Thoracic aorta (tissue), 2 donors: ENCODE measurements at regions not wholly inside any gene's neighbourhood (a gene's known extent, or its start where the extent isn't known, plus 50 kb on each side); places are given as distances from the start of the nearest gene placed in this dataset.

Experiments used
- ATAC-seq: fragments of 150-250 bp; one replicate; pipeline ENCODE4 v1.8.0; 2017; ENCODE audit warnings: low read depth; ENCODE audit not compliant: insufficient number of reproducible peaks, low FRiP score
- DNase-seq: peaks from one replicate; pipeline ENCODE4 v3.0.0-alpha.2; 2020; ENCODE audit warnings: low spot score
- H3K27ac ChIP-seq, 2 donors: fragments of 200-600 bp; sonication (generic); 1 replicate in 1 of 2; 2 replicates in 1 of 2; pipeline ENCODE4 v1.5.1; 2016; ENCODE audit warnings: mild to moderate bottlenecking in 2 of 2, moderate library complexity in 2 of 2
- H3K27me3 ChIP-seq: fragments of 200-600 bp; sonication (generic); replicated peaks from 2 replicates; pipeline ENCODE4 v1.6.0; 2016; ENCODE audit warnings: mild to moderate bottlenecking; ENCODE audit not compliant: insufficient read depth
- H3K36me3 ChIP-seq: fragments of 200-600 bp; sonication (generic); one replicate; pipeline ENCODE4 v1.5.1; 2016
- H3K4me1 ChIP-seq, 2 donors: fragments of 200-600 bp; sonication (generic); 1 replicate in 1 of 2; 2 replicates in 1 of 2; pipeline versions ENCODE4 v1.5.1 to v1.6.0; 2016; ENCODE audit warnings: low read depth in 2 of 2, mild to moderate bottlenecking in 1 of 2; ENCODE audit not compliant: control insufficient read depth in 1 of 2
- H3K4me3 ChIP-seq: fragments of 200-600 bp; sonication (generic); 2 replicates; pipeline ENCODE4 v1.5.1; 2016; ENCODE audit warnings: mild to moderate bottlenecking
- H3K9me3 ChIP-seq: fragments of 200-600 bp; sonication (generic); 2 replicates; pipeline ENCODE4 v1.5.1; 2016
- TF ChIP-seq, protein P1 (sequence below): fragments of 200-600 bp; sonication (generic); IDR thresholded peaks from one replicate; pipeline ENCODE4 v1.5.1; 2019; ENCODE audit warnings: antibody characterized with exemption

DNA sequence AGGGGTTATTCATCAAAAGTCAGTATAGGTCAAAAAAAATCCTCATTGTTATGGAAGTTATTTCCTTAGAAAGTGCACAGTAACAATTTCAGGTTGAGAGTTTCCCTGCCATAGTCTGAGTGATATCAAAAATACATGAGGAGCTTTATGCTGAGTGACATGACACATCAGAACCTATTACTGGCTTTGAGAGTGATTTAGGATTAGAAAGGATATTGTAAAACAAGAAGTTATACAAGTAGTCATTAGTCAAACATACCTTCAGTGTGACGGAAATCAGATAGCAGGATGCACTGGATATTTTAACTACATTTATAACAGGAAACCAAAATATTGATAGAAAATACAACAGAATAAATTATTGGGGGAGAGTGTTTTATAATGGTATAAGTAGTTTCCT, 471.1 kb downstream of the VGLL3 start:
- no peaks in the 10 kb centered on the region for H3K36me3 ChIP-seq
- no peaks in the 10 kb centered on the region for H3K27me3 ChIP-seq
- no peak overlapping the region for H3K27ac ChIP-seq
- no peak overlapping the region for H3K4me3 ChIP-seq
- no peaks in the 10 kb centered on the region for H3K9me3 ChIP-seq
- ATAC-seq (no peak), DNase-seq (no peak)
- TF ChIP-seq, protein P1, sequence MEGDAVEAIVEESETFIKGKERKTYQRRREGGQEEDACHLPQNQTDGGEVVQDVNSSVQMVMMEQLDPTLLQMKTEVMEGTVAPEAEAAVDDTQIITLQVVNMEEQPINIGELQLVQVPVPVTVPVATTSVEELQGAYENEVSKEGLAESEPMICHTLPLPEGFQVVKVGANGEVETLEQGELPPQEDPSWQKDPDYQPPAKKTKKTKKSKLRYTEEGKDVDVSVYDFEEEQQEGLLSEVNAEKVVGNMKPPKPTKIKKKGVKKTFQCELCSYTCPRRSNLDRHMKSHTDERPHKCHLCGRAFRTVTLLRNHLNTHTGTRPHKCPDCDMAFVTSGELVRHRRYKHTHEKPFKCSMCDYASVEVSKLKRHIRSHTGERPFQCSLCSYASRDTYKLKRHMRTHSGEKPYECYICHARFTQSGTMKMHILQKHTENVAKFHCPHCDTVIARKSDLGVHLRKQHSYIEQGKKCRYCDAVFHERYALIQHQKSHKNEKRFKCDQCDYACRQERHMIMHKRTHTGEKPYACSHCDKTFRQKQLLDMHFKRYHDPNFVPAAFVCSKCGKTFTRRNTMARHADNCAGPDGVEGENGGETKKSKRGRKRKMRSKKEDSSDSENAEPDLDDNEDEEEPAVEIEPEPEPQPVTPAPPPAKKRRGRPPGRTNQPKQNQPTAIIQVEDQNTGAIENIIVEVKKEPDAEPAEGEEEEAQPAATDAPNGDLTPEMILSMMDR = no peak
- no peaks in the 10 kb centered on the region for H3K4me1 ChIP-seq

DNA sequence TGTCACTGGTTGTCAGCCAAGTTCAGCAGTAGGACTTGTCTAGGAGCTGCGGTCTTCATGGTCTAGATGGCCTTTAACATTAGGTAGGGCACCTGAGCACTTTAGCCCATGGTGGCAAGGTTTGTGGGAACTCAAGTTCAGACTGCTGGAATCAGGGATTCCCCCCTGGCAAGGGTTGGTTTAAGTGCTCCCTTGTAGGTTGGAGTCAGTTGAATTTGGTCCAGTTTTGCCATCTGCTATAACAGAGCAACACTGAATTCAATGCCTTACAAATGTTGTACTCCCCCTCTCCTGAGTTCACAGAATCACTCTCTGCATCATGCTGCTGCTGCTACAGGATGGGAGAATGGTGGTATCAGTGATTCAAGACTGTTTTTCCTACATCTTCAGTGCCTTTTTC, 509.3 kb downstream of the VGLL3 start:
- TF ChIP-seq, protein P1 = no peak
- Histone ChIP-seq H3K9me3 (no peaks in the 10 kb centered on the region), H3K27me3 (no peaks in the 10 kb centered on the region), H3K36me3 (no peaks in the 10 kb centered on the region), H3K27ac (no peak overlapping the region), H3K4me3 (no peak overlapping the region), H3K4me1 (no peaks in the 10 kb centered on the region)
- DNase-seq (no peak), ATAC-seq (no peak)

DNA sequence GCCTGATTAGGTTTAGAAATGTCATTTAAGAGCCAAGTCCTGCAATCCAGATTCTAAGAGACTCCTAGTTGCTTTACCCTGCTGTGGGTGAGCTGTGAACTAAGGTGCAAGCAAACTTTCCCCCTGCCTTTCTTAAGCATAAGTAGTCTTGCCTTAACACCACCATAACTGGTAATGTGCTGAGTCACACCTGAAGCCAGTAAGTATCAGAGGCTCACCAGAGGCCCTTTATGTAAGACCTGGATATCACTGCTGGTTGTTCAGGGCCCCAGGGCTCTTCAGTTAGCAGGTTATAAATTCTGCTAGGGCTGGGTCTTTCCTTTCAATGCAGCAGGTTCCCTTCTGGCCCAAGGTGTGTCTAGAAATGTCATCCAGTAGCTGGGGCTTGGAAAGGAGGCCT, 509.9 kb downstream of the VGLL3 start:
- Histone ChIP-seq H3K27ac (no peak overlapping the region), H3K4me1 (no peaks in the 10 kb centered on the region), H3K4me3 (no peak overlapping the region), H3K27me3 (no peaks in the 10 kb centered on the region), H3K9me3 (no peaks in the 10 kb centered on the region), H3K36me3 (no peaks in the 10 kb centered on the region)
- TF ChIP-seq, protein P1 = no peak
- DNase-seq (no peak), ATAC-seq (no peak)

DNA sequence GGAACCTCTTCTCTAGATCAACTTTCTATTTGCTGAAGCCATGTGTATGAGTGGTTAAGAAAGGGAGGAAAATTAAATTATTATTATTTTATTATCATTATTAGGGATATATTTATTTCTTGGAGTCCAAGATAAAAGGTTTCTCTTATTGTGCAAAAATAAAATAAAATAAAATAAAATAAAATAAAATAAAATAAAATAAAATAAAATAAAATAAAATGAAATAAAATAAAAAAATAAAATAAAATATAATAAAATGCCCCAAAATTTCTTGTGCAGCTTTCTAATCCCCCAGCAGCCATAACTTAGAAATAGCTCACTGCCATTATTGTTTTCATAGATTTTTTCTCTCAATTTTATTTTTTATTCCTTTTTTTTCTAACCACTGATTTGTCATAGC, 526.8 kb downstream of the VGLL3 start:
- no peak overlapping the region for H3K27ac ChIP-seq
- no peak for DNase-seq
- no peak for ATAC-seq
- H3K4me1 ChIP-seq = no peaks in the 10 kb centered on the region
- no peak overlapping the region for H3K4me3 ChIP-seq
- H3K27me3 ChIP-seq = no peaks in the 10 kb centered on the region
- TF ChIP-seq, protein P1 = no peak
- H3K9me3 ChIP-seq = no peaks in the 10 kb centered on the region
- no peaks in the 10 kb centered on the region for H3K36me3 ChIP-seq

DNA sequence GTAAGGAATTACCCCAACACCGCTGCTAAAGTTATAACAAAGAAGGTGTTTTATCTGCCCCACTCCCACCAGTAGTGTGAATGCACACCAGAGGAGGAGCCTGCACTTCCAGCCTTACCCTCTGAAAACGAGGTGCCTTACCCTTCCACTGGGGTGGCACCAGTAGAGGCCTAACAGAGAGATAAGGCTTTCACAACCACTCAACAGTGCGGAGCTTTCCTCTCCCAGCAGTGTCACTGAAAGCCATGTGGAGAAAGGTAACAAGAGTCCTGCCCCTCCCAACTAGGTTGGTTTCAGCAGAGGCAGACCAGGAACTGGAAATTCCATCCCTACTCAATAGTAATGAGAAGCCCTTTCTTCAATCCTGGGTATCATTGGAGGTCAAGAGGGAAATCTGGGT, 539.2 kb downstream of the VGLL3 start:
- Histone ChIP-seq H3K4me1 (no peaks in the 10 kb centered on the region), H3K27ac (no peak overlapping the region), H3K9me3 (no peaks in the 10 kb centered on the region), H3K4me3 (no peak overlapping the region), H3K36me3 (no peaks in the 10 kb centered on the region), H3K27me3 (no peaks in the 10 kb centered on the region)
- DNase-seq = no peak
- ATAC-seq = no peak
- TF ChIP-seq, protein P1 = no peak
